ENCODE measurements at regions not wholly inside any gene's neighbourhood (a gene's known extent, or its start where the extent isn't known, plus 50 kb on each side); places are given as distances from the start of the nearest gene placed in this dataset.
"Not testable (repeated sequence)": the region's sequence is repeated elsewhere in the genome, so short reads cannot be mapped to it uniquely, and the experiment has no call there.

- POLR2A ChIA-PET, result no interaction called here
Observed at GRCh38 chr1:60620087-60620486, 462.3 kb upstream of the NFIA start.

GRCh38 chr1:60619581-60619980, 462.8 kb upstream of the NFIA start:
- Histone ChIP-seq H3K9me3 (no peaks in the 10 kb centered on the region), H3K27me3 (replicated peaks in 1 of 2; ENCODE audit: control insufficient read depth in 2 of 2, extremely low read depth in 1 of 2, insufficient read depth in 2 of 2, low read length in 1 of 2) (no peaks in the 10 kb centered on the region), H3K4me1 (ENCODE audit: control insufficient read depth in 1 of 2, extremely low read depth in 1 of 2, insufficient read depth in 2 of 2, low read length in 2 of 2) (no peaks in the 10 kb centered on the region), H3K36me3 (ENCODE audit: control insufficient read depth in 2 of 2, extremely low read depth in 1 of 2, insufficient read depth in 1 of 2, low read length in 1 of 2) (no peaks in the 10 kb centered on the region), H3K4me3 (ENCODE audit: control insufficient read depth in 1 of 2, extremely low read depth in 1 of 2, low read length in 1 of 2) (no peak overlapping the region), H3K27ac (ENCODE audit: low read length) (no peak overlapping the region)
- Mint-ChIP-seq H3K36me3 (no peaks in the 10 kb centered on the region), H3K9me3 (peaks cover 0 to 5% (median 0%) of the 10 kb centered on the region in 3 donors), H3K27ac (no peak overlapping the region), H3K4me3 (no peak overlapping the region), H3K4me1 (no peaks in the 10 kb centered on the region), H3K27me3 (peaks cover 4 to 18% of the 10 kb centered on the region in 2 donors)
- DNase-seq, result no peak
- ChIA-PET CTCF (no interaction called here), POLR2A (no interaction called here)
- no peak for ATAC-seq (replicated peaks in 1 of 4)
- no CpG with 5 or more reads among the region's 3 CpGs for WGBS (ENCODE audit: insufficient coverage)

More at GRCh38 chr1:60620087-60620486, 462.3 kb upstream of the NFIA start:
- Histone ChIP-seq H3K4me1 (ENCODE audit: control insufficient read depth in 1 of 2, extremely low read depth in 1 of 2, insufficient read depth in 2 of 2, low read length in 2 of 2) (no peaks in the 10 kb centered on the region), H3K36me3 (ENCODE audit: control insufficient read depth in 2 of 2, extremely low read depth in 1 of 2, insufficient read depth in 1 of 2, low read length in 1 of 2) (no peaks in the 10 kb centered on the region), H3K27ac (ENCODE audit: low read length) (no peak overlapping the region), H3K9me3 (no peaks in the 10 kb centered on the region), H3K27me3 (replicated peaks in 1 of 2; ENCODE audit: control insufficient read depth in 2 of 2, extremely low read depth in 1 of 2, insufficient read depth in 2 of 2, low read length in 1 of 2) (no peaks in the 10 kb centered on the region), H3K4me3 (ENCODE audit: control insufficient read depth in 1 of 2, extremely low read depth in 1 of 2, low read length in 1 of 2) (no peak overlapping the region)
- Mint-ChIP-seq H3K27me3 (peaks cover 4 to 18% of the 10 kb centered on the region in 2 donors), H3K36me3 (no peaks in the 10 kb centered on the region), H3K9me3 (peaks cover 0 to 5% (median 0%) of the 10 kb centered on the region in 3 donors), H3K27ac (no peak overlapping the region), H3K4me3 (no peak overlapping the region), H3K4me1 (no peaks in the 10 kb centered on the region)
- no peak for ATAC-seq (replicated peaks in 1 of 4)
- CTCF ChIA-PET, result no interaction called here
- no peak for DNase-seq
- WGBS (ENCODE audit: insufficient coverage), result no CpG with 5 or more reads among the region's 7 CpGs

- H3K4me3 Mint-ChIP-seq, result no peak overlapping the region
- peaks cover 0 to 12% of the 10 kb centered on the region in 2 donors for H3K27me3 Mint-ChIP-seq
- DNase-seq (no peak), ATAC-seq (replicated peaks in 1 of 4) (no peak)
- Histone ChIP-seq H3K4me1 (ENCODE audit: control insufficient read depth in 1 of 2, extremely low read depth in 1 of 2, insufficient read depth in 2 of 2, low read length in 2 of 2) (no peaks in the 10 kb centered on the region), H3K9me3 (no peaks in the 10 kb centered on the region), H3K27ac (ENCODE audit: low read length) (no peak overlapping the region), H3K4me3 (ENCODE audit: control insufficient read depth in 1 of 2, extremely low read depth in 1 of 2, low read length in 1 of 2) (no peak overlapping the region), H3K27me3 (replicated peaks in 1 of 2; ENCODE audit: control insufficient read depth in 2 of 2, extremely low read depth in 1 of 2, insufficient read depth in 2 of 2, low read length in 1 of 2) (no peaks in the 10 kb centered on the region), H3K36me3 (ENCODE audit: control insufficient read depth in 2 of 2, extremely low read depth in 1 of 2, insufficient read depth in 1 of 2, low read length in 1 of 2) (no peaks in the 10 kb centered on the region)
- 75% methylated on average over 3 of the region's 3 CpGs for WGBS (ENCODE audit: insufficient coverage)
- no peak overlapping the region for H3K27ac Mint-ChIP-seq
- H3K36me3 Mint-ChIP-seq, result no peaks in the 10 kb centered on the region
- CTCF ChIA-PET, result no interaction called here
- POLR2A ChIA-PET, result no interaction called here
- no peaks in the 10 kb centered on the region for H3K4me1 Mint-ChIP-seq
- H3K9me3 Mint-ChIP-seq, result peaks cover 0 to 5% (median 0%) of the 10 kb centered on the region in 3 donors
Observed at GRCh38 chr1:60615666-60616065, 466.7 kb upstream of the NFIA start.

- no peak overlapping the region for H3K27ac ChIP-seq (ENCODE audit: low read length)
- no peaks in the 10 kb centered on the region for H3K9me3 ChIP-seq
- no peak for ATAC-seq (replicated peaks in 1 of 4)
- peaks cover 0 to 5% of the 10 kb centered on the region in 2 donors for H3K27me3 Mint-ChIP-seq
- no peaks in the 10 kb centered on the region for H3K36me3 ChIP-seq (ENCODE audit: control insufficient read depth in 2 of 2, extremely low read depth in 1 of 2, insufficient read depth in 1 of 2, low read length in 1 of 2)
- DNase-seq, result no peak
- no peak overlapping the region for H3K27ac Mint-ChIP-seq
- no peaks in the 10 kb centered on the region for H3K4me1 ChIP-seq (ENCODE audit: control insufficient read depth in 1 of 2, extremely low read depth in 1 of 2, insufficient read depth in 2 of 2, low read length in 2 of 2)
- H3K4me3 Mint-ChIP-seq, result no peak overlapping the region
- H3K27me3 ChIP-seq (replicated peaks in 1 of 2; ENCODE audit: control insufficient read depth in 2 of 2, extremely low read depth in 1 of 2, insufficient read depth in 2 of 2, low read length in 1 of 2), result no peaks in the 10 kb centered on the region
- ChIA-PET CTCF (no interaction called here), POLR2A (no interaction called here)
- H3K4me3 ChIP-seq (ENCODE audit: control insufficient read depth in 1 of 2, extremely low read depth in 1 of 2, low read length in 1 of 2), result no peak overlapping the region
- no peaks in the 10 kb centered on the region for H3K4me1 Mint-ChIP-seq
- peaks cover 0 to 5% (median 0%) of the 10 kb centered on the region in 3 donors for H3K9me3 Mint-ChIP-seq
- WGBS (ENCODE audit: insufficient coverage), result 100% methylated on average over 2 of the region's 4 CpGs
- no peaks in the 10 kb centered on the region for H3K36me3 Mint-ChIP-seq
Observed at GRCh38 chr1:60612790-60613189, 469.6 kb upstream of the NFIA start.

GRCh38 chr1:60606921-60607320, 475.4 kb upstream of the NFIA start:
- H3K27ac ChIP-seq (ENCODE audit: low read length); DNase-seq; H3K27me3 ChIP-seq (replicated peaks in 1 of 2; ENCODE audit: control insufficient read depth in 2 of 2, extremely low read depth in 1 of 2, insufficient read depth in 2 of 2, low read length in 1 of 2); H3K36me3 Mint-ChIP-seq; H3K4me3 ChIP-seq (ENCODE audit: control insufficient read depth in 1 of 2, extremely low read depth in 1 of 2, low read length in 1 of 2); H3K4me1 Mint-ChIP-seq; H3K27me3 Mint-ChIP-seq; H3K9me3 Mint-ChIP-seq; ATAC-seq (replicated peaks in 1 of 4); H3K4me1 ChIP-seq (ENCODE audit: control insufficient read depth in 1 of 2, extremely low read depth in 1 of 2, insufficient read depth in 2 of 2, low read length in 2 of 2); H3K36me3 ChIP-seq (ENCODE audit: control insufficient read depth in 2 of 2, extremely low read depth in 1 of 2, insufficient read depth in 1 of 2, low read length in 1 of 2); H3K9me3 ChIP-seq; H3K27ac Mint-ChIP-seq; CTCF ChIA-PET; H3K4me3 Mint-ChIP-seq; POLR2A ChIA-PET: not testable (repeated sequence)
- WGBS (ENCODE audit: insufficient coverage), result no CpG with 5 or more reads among the region's 1 CpG

- ATAC-seq (replicated peaks in 1 of 4) (no peak), DNase-seq (no peak)
- POLR2A ChIA-PET, result interaction anchor here in 1 of 2 donors (0.6 kb wide), 1 partner anchor 226 kb away, joined by 3 read pairs; no protein-coding TSS in a partner anchor
- Histone ChIP-seq H3K27ac (ENCODE audit: low read length) (no peak overlapping the region), H3K9me3 (no peaks in the 10 kb centered on the region), H3K4me1 (ENCODE audit: control insufficient read depth in 1 of 2, extremely low read depth in 1 of 2, insufficient read depth in 2 of 2, low read length in 2 of 2) (no peaks in the 10 kb centered on the region), H3K27me3 (replicated peaks in 1 of 2; ENCODE audit: control insufficient read depth in 2 of 2, extremely low read depth in 1 of 2, insufficient read depth in 2 of 2, low read length in 1 of 2) (no peaks in the 10 kb centered on the region), H3K36me3 (ENCODE audit: control insufficient read depth in 2 of 2, extremely low read depth in 1 of 2, insufficient read depth in 1 of 2, low read length in 1 of 2) (no peaks in the 10 kb centered on the region), H3K4me3 (ENCODE audit: control insufficient read depth in 1 of 2, extremely low read depth in 1 of 2, low read length in 1 of 2) (no peak overlapping the region)
- H3K9me3 Mint-ChIP-seq, result peaks cover 8 to 22% (median 9%) of the 10 kb centered on the region in 3 donors
- no peaks in the 10 kb centered on the region for H3K36me3 Mint-ChIP-seq
- no peak overlapping the region for H3K27ac Mint-ChIP-seq
- no CpG with 5 or more reads among the region's 1 CpG for WGBS (ENCODE audit: insufficient coverage)
- CTCF ChIA-PET, result no interaction called here
- no peaks in the 10 kb centered on the region for H3K4me1 Mint-ChIP-seq
- H3K27me3 Mint-ChIP-seq, result peaks cover 0 to 4% of the 10 kb centered on the region in 2 donors
- H3K4me3 Mint-ChIP-seq, result no peak overlapping the region
Observed at GRCh38 chr1:60600532-60600931, 481.8 kb upstream of the NFIA start.

- Histone ChIP-seq H3K9me3 (no peaks in the 10 kb centered on the region), H3K4me1 (ENCODE audit: control insufficient read depth in 1 of 2, extremely low read depth in 1 of 2, insufficient read depth in 2 of 2, low read length in 2 of 2) (no peaks in the 10 kb centered on the region), H3K27ac (ENCODE audit: low read length) (no peak overlapping the region), H3K27me3 (replicated peaks in 1 of 2; ENCODE audit: control insufficient read depth in 2 of 2, extremely low read depth in 1 of 2, insufficient read depth in 2 of 2, low read length in 1 of 2) (no peaks in the 10 kb centered on the region), H3K36me3 (ENCODE audit: control insufficient read depth in 2 of 2, extremely low read depth in 1 of 2, insufficient read depth in 1 of 2, low read length in 1 of 2) (no peaks in the 10 kb centered on the region), H3K4me3 (ENCODE audit: control insufficient read depth in 1 of 2, extremely low read depth in 1 of 2, low read length in 1 of 2) (no peak overlapping the region)
- DNase-seq (no peak), ATAC-seq (replicated peaks in 1 of 4) (no peak)
- Mint-ChIP-seq H3K27me3 (peaks cover 0 to 4% of the 10 kb centered on the region in 2 donors), H3K27ac (no peak overlapping the region), H3K36me3 (no peaks in the 10 kb centered on the region), H3K4me3 (no peak overlapping the region), H3K4me1 (no peaks in the 10 kb centered on the region), H3K9me3 (peaks cover 8 to 24% (median 9%) of the 10 kb centered on the region in 3 donors)
- ChIA-PET CTCF (no interaction called here), POLR2A (no interaction called here)
- WGBS (ENCODE audit: insufficient coverage), result no CpG with 5 or more reads among the region's 1 CpG
Observed at GRCh38 chr1:60599574-60599973, 482.8 kb upstream of the NFIA start.
